ENCODE measurements at regions not wholly inside any gene's neighbourhood (a gene's known extent, or its start where the extent isn't known, plus 50 kb on each side); places are given as distances from the start of the nearest gene placed in this dataset.

GRCh38 chr10:3936422-3937040, 151.5 kb upstream of the KLF6 start:
- no peaks in the 10 kb centered on the region for H4K20me1 ChIP-seq (ENCODE audit: control insufficient read depth, insufficient read depth, low read depth, low read length)
- no peak overlapping the region for H3K27ac ChIP-seq (ENCODE audit: low read depth, low read length)
- no peaks in the 10 kb centered on the region for H3K9me2 ChIP-seq (replicated peaks; ENCODE audit: control insufficient read depth, low read length)
- H3K36me3 ChIP-seq (ENCODE audit: control insufficient read depth, low read length) = no peaks in the 10 kb centered on the region
- H3K9me3 ChIP-seq (ENCODE audit: control insufficient read depth, insufficient read depth, low read length) = no peaks in the 10 kb centered on the region
- H3K27me3 ChIP-seq (ENCODE audit: control insufficient read depth, low read length) = no peaks in the 10 kb centered on the region
- TF ChIP-seq EZH2phosphoT487 (IDR thresholded peaks at IDR 0.05; ENCODE audit: borderline replicate concordance, low read length) (no peak), CTCF (IDR thresholded peaks at IDR 0.05; ENCODE audit: low read depth, low read length, poor library complexity, severe bottlenecking) (no peak)
- no peaks in the 10 kb centered on the region for H3K79me2 ChIP-seq (ENCODE audit: control insufficient read depth, low read length)
- no peak overlapping the region for H3K4me3 ChIP-seq (ENCODE audit: low read length)
- no peak overlapping the region for H3K4me2 ChIP-seq (ENCODE audit: low read length)
- H3K4me1 ChIP-seq (ENCODE audit: control insufficient read depth, low read length) = no peaks in the 10 kb centered on the region; the same call in 1 of the 2 replicates
- H3F3A ChIP-seq (ENCODE audit: control insufficient read depth, insufficient read depth) = no peaks in the 10 kb centered on the region

GRCh38 chr10:3935933-3936359, 150.9 kb upstream of the KLF6 start:
- Histone ChIP-seq H3K27me3 (ENCODE audit: control insufficient read depth, low read length) (no peaks in the 10 kb centered on the region), H3K9me2 (replicated peaks; ENCODE audit: control insufficient read depth, low read length) (no peaks in the 10 kb centered on the region), H3K4me3 (ENCODE audit: low read length) (no peak overlapping the region), H3K4me1 (ENCODE audit: control insufficient read depth, low read length) (no peaks in the 10 kb centered on the region; the same call in 1 of the 2 replicates), H3F3A (ENCODE audit: control insufficient read depth, insufficient read depth) (no peaks in the 10 kb centered on the region), H3K79me2 (ENCODE audit: control insufficient read depth, low read length) (no peaks in the 10 kb centered on the region), H3K36me3 (ENCODE audit: control insufficient read depth, low read length) (no peaks in the 10 kb centered on the region), H3K9me3 (ENCODE audit: control insufficient read depth, insufficient read depth, low read length) (no peaks in the 10 kb centered on the region), H4K20me1 (ENCODE audit: control insufficient read depth, insufficient read depth, low read depth, low read length) (no peaks in the 10 kb centered on the region), H3K4me2 (ENCODE audit: low read length) (no peak overlapping the region), H3K27ac (ENCODE audit: low read depth, low read length) (no peak overlapping the region)
- no peak for TF ChIP-seq CTCF (IDR thresholded peaks at IDR 0.05; ENCODE audit: low read depth, low read length, poor library complexity, severe bottlenecking)
- TF ChIP-seq EZH2phosphoT487 (IDR thresholded peaks at IDR 0.05; ENCODE audit: borderline replicate concordance, low read length) = no peak

GRCh38 chr10:3935141-3935540, 150.1 kb upstream of the KLF6 start:
- H3K4me1 ChIP-seq (ENCODE audit: control insufficient read depth, low read length) = no peaks in the 10 kb centered on the region; the same call in 1 of the 2 replicates
- H3K36me3 ChIP-seq (ENCODE audit: control insufficient read depth, low read length) = no peaks in the 10 kb centered on the region
- no peak overlapping the region for H3K4me3 ChIP-seq (ENCODE audit: low read length)
- H3K9me3 ChIP-seq (ENCODE audit: control insufficient read depth, insufficient read depth, low read length) = no peaks in the 10 kb centered on the region
- H3F3A ChIP-seq (ENCODE audit: control insufficient read depth, insufficient read depth) = no peaks in the 10 kb centered on the region
- H3K79me2 ChIP-seq (ENCODE audit: control insufficient read depth, low read length) = no peaks in the 10 kb centered on the region
- H3K27me3 ChIP-seq (ENCODE audit: control insufficient read depth, low read length) = no peaks in the 10 kb centered on the region
- H3K27ac ChIP-seq (ENCODE audit: low read depth, low read length) = no peak overlapping the region
- H3K9me2 ChIP-seq (replicated peaks; ENCODE audit: control insufficient read depth, low read length) = no peaks in the 10 kb centered on the region
- no peaks in the 10 kb centered on the region for H4K20me1 ChIP-seq (ENCODE audit: control insufficient read depth, insufficient read depth, low read depth, low read length)
- no peak for TF ChIP-seq EZH2phosphoT487 (IDR thresholded peaks at IDR 0.05; ENCODE audit: borderline replicate concordance, low read length)
- TF ChIP-seq CTCF (IDR thresholded peaks at IDR 0.05; ENCODE audit: low read depth, low read length, poor library complexity, severe bottlenecking) = no peak
- no peak overlapping the region for H3K4me2 ChIP-seq (ENCODE audit: low read length)
